Body of pancreas (tissue), 4 donors: ENCODE measurements at regions not wholly inside any gene's neighbourhood (a gene's known extent, or its start where the extent isn't known, plus 50 kb on each side); places are given as distances from the start of the nearest gene placed in this dataset.

Source experiments
- ATAC-seq: fragments of 150-250 bp; one replicate; pipeline ENCODE4 v1.9.1; 2016
- DNase-seq, 4 donors: peaks; one replicate each; pipeline ENCODE4 v3.0.0-alpha.2; 2019
- H3K27ac ChIP-seq, 4 donors: fragments of 200-600 bp; sonication (generic); 1 replicate in 3 of 4; 2 replicates in 1 of 4; pipeline versions ENCODE4 v1.5.1 to v1.6.1; 2016 to 2019; ENCODE audit warnings: mild to moderate bottlenecking in 1 of 4, mixed read lengths in 1 of 4, moderate library complexity in 1 of 4
- H3K27me3 ChIP-seq, 2 donors: fragments of 200-600 bp; sonication (generic); one replicate each; pipeline ENCODE4 v1.6.0; 2016; ENCODE audit warnings: mild to moderate bottlenecking in 1 of 2
- H3K36me3 ChIP-seq, 2 donors: fragments of 200-600 bp; sonication (generic); replicated peaks in 1 of 2; 2 replicates each; pipeline ENCODE4 v1.5.1; 2016; ENCODE audit warnings: low read depth in 2 of 2; ENCODE audit not compliant: insufficient read depth in 1 of 2
- H3K4me1 ChIP-seq: fragments of 200-600 bp; sonication (generic); one replicate; pipeline ENCODE4 v1.6.0; 2016
- H3K4me3 ChIP-seq, 2 donors: fragments of 200-600 bp; sonication (generic); 1 replicate in 1 of 2; 2 replicates in 1 of 2; pipeline ENCODE4 v1.5.1; 2016 to 2019
- H3K9me3 ChIP-seq, 3 donors: fragments of 200-600 bp; sonication (generic); 1 replicate in 2 of 3; 2 replicates in 1 of 3; pipeline ENCODE4 v1.5.1; 2016
- POLR2A ChIP-seq, 3 donors: fragments of 450-650 bp; IDR thresholded peaks; one replicate each; pipeline ENCODE4 v1.6.1; 2016; ENCODE audit warnings: antibody characterized with exemption in 3 of 3, mild to moderate bottlenecking in 2 of 3
- WGBS, 2 donors: methylation state at CpG; one replicate each; pipeline ENCODE4 v1.1.5; 2017; 5-methylcytosine and 5-hydroxymethylcytosine counted together
- intact Hi-C: fragments of 100-400 bp; cut with DNase I; formaldehyde crosslinking; loops from one replicate; pipeline ENCODE4 v1.15.1; 2023
- TF ChIP-seq, protein P1 (sequence below), 7 experiments: fragments of 450-650 bp in 4 of 7; fragments of 200-600 bp in 3 of 7; sonication (generic) in 3 of 7; IDR thresholded peaks; one replicate each; pipeline ENCODE4 v1.5.1; 2016 to 2019; ENCODE audit warnings: antibody characterized with exemption in 7 of 7

DNA sequence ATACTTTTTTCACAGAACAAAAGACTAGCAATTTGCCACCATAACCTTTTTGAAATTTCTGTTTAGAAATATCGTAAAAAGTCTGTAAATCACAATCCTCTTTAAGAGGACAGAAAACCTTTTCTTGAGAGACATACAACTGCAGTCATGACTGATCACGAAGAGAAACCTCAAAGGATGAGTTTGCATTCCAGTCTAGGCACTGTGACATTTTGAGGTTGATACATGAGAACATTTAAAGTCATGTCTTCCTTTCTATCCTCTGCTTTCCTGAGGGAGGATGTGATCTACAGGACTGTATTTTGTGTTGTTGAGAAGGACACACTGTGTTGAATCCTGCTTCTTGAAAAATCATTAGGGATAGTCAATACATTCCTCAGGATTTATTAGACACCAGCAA lies 476.7 kb upstream of the CCDC179 start:
- H3K9me3 ChIP-seq, result no peaks in the 10 kb centered on the region
- H3K4me1 ChIP-seq, result no peaks in the 10 kb centered on the region
- H3K27ac ChIP-seq, result no peak overlapping the region
- intact Hi-C loops, result no loop called here
- no peak for ATAC-seq
- DNase-seq, result no peak
- H3K36me3 ChIP-seq, result no peaks in the 10 kb centered on the region
- no peak overlapping the region for H3K4me3 ChIP-seq
- WGBS, 2 donors, result 81 to 86% methylated on average over 2 of the region's 2 CpGs
- TF ChIP-seq, protein P1, sequence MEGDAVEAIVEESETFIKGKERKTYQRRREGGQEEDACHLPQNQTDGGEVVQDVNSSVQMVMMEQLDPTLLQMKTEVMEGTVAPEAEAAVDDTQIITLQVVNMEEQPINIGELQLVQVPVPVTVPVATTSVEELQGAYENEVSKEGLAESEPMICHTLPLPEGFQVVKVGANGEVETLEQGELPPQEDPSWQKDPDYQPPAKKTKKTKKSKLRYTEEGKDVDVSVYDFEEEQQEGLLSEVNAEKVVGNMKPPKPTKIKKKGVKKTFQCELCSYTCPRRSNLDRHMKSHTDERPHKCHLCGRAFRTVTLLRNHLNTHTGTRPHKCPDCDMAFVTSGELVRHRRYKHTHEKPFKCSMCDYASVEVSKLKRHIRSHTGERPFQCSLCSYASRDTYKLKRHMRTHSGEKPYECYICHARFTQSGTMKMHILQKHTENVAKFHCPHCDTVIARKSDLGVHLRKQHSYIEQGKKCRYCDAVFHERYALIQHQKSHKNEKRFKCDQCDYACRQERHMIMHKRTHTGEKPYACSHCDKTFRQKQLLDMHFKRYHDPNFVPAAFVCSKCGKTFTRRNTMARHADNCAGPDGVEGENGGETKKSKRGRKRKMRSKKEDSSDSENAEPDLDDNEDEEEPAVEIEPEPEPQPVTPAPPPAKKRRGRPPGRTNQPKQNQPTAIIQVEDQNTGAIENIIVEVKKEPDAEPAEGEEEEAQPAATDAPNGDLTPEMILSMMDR (IDR thresholded peaks at IDR 0.05), result no peak
- H3K27me3 ChIP-seq, result no peaks in the 10 kb centered on the region

DNA sequence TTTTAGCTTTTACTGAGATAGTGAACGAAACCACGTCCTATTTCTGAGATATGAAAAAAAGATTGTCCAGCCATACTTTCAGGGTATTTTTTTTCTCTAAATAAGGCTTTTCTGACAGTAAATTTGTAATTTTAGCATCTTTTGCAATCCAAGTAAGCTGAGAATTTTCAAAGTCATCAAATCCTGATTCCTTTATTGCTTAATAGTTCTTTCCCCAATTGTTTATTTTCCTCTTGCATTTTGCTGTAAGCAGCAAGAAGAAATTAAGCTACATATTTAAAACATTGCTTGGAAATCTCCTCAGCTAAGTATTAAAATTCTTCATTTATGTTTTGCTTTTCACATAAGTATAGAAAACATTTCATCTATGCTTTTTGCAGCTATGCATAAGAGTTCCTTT lies 493.3 kb upstream of the CCDC179 start:
- ATAC-seq (no peak), DNase-seq (no peak)
- Histone ChIP-seq H3K27me3 (no peaks in the 10 kb centered on the region), H3K27ac (no peak overlapping the region), H3K36me3 (no peaks in the 10 kb centered on the region), H3K9me3 (no peaks in the 10 kb centered on the region), H3K4me3 (no peak overlapping the region), H3K4me1 (no peaks in the 10 kb centered on the region)
- TF ChIP-seq, protein P1 (IDR thresholded peaks at IDR 0.05), result no peak
- TF ChIP-seq POLR2A (IDR thresholded peaks at IDR 0.05), result no peak
- 55 to 71% methylated on average over 2 of the region's 2 CpGs for WGBS, 2 donors
- intact Hi-C loops, result no loop called here

GRCh38 chr11:23359297-23359696 lies 499.0 kb upstream of the CCDC179 start:
- TF ChIP-seq, protein P1 (IDR thresholded peaks at IDR 0.05), result no peak
- no peak for TF ChIP-seq POLR2A (IDR thresholded peaks at IDR 0.05)
- intact Hi-C loops, result no loop called here
- Histone ChIP-seq H3K27ac (peak overlapping the region; percentile 10 to 69 (median 36)), H3K36me3 (no peaks in the 10 kb centered on the region), H3K9me3 (no peaks in the 10 kb centered on the region), H3K4me1 (peaks cover 7% of the 10 kb centered on the region), H3K27me3 (no peaks in the 10 kb centered on the region), H3K4me3 (no peak overlapping the region)
- DNase-seq (peak; percentile 35 to 65 (median 62)), ATAC-seq (peak; percentile 99)

DNA sequence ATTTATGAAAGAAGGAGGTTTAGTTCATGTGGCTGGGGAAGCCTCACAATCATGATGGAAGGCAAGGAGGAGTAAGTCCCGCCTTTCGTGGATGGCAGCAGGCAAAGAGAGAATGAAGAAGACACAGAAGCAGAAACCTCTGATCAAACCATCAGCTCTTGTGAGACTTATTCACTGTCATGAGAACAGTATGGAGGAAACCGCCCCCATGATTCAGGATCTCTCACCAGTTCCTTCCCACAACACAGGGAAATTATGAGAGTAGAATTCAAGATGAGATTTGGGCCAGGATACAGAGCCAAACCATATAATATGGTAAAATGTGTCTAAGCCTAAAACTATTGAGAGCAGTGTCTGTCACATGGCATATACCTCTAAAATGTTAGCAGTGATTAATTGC lies 503.8 kb upstream of the CCDC179 start:
- Histone ChIP-seq H3K27ac (no peak overlapping the region), H3K27me3 (no peaks in the 10 kb centered on the region), H3K9me3 (no peaks in the 10 kb centered on the region), H3K4me1 (peaks cover 7% of the 10 kb centered on the region), H3K36me3 (no peaks in the 10 kb centered on the region), H3K4me3 (no peak overlapping the region)
- intact Hi-C loops, result no loop called here
- WGBS, 2 donors, result 88 to 90% methylated on average over 3 of the region's 3 CpGs
- no peak for DNase-seq
- TF ChIP-seq, protein P1 (IDR thresholded peaks at IDR 0.05), result no peak
- TF ChIP-seq POLR2A (IDR thresholded peaks at IDR 0.05), result no peak
- no peak for ATAC-seq

DNA sequence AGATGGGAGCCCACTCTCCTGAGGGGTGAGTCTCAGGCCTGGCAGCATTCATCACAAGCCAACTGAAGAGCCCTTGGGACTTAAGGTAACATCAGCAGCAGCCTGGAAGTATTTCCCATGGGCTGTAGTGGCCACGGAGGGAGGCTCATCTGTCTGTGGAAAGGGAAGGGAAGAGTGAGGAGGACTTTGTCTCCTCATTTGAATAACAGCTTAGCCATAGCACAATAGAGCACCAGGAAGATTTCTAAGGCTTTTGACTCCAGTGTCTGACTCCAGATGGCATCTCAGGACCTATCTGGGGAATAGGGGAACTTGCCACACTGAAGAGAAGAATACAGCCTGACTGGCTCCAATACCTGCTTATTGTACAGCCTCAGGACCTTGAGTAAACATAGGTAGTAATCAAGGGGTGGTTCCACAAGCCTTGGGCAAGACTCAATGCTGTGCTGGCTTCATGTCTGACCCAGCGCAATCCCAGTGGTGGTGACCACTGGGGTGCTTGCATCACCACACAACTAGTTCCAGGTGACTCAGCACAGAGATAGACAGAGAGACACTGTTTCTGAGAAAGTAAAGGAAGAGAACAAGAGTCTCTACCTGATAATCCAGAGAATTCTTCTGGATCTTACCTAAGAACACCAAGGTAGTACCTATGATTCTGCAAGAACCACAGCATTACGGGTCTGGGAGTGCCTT lies 510.5 kb upstream of the CCDC179 start:
- DNase-seq, result no peak
- intact Hi-C loops, result no loop called here
- ATAC-seq, result no peak
- Histone ChIP-seq H3K36me3 (no peaks in the 10 kb centered on the region), H3K27me3 (no peaks in the 10 kb centered on the region), H3K4me3 (no peak overlapping the region), H3K9me3 (no peaks in the 10 kb centered on the region), H3K27ac (no peak overlapping the region), H3K4me1 (no peaks in the 10 kb centered on the region)
- WGBS, 2 donors, result 76 to 86% methylated on average over 3 of the region's 3 CpGs
- TF ChIP-seq POLR2A (IDR thresholded peaks at IDR 0.05), result no peak
- TF ChIP-seq, protein P1 (IDR thresholded peaks at IDR 0.05), result no peak
